Epidermal melanocyte (primary cell): ENCODE measurements at regions not wholly inside any gene's neighbourhood (a gene's known extent, or its start where the extent isn't known, plus 50 kb on each side); places are given as distances from the start of the nearest gene placed in this dataset.

ENCODE experiments used
- DNase-seq: peaks from one replicate; pipeline ENCODE4 v3.0.0; 2011; ENCODE audit warnings: low spot score; ENCODE audit not compliant: insufficient read length

DNA sequence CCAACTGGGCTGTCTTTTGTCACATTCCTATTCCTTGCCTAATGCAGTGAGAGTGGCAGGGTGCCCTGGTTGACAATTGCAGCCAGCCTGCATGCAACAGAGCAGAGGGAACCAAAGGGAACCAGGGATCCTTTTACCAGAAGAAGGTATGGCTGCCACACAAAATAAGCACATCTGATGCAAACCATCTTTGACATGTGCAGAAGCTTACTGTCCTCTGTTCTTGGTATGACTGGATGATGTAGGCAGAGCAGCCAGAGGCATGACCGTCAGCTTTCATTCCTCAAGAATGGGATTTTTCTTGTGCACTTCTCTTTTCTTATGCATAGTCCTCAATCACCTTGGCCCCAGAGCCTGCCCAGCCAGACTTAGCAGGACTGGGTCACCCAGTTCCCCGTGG, 116.1 kb downstream of the UQCRFS1 start:
- DNase-seq = no peak

DNA sequence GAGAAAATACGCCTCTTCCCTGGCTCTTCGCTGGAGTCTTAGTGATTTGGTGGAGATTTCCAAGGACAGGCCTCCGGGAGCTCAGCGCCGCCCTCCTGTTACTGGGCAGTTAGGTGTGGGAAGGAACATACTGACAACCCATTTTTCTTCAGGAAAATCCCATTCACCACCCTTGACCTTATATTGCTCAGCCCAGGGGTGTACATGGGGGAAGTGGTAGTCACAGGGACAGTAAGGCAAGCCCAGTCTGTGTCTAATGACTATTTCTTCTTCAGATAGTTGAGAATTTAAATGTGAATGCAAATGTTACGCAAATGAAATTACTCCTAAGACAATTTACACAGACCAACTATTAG, 119.4 kb downstream of the UQCRFS1 start:
- DNase-seq = no peak

DNA sequence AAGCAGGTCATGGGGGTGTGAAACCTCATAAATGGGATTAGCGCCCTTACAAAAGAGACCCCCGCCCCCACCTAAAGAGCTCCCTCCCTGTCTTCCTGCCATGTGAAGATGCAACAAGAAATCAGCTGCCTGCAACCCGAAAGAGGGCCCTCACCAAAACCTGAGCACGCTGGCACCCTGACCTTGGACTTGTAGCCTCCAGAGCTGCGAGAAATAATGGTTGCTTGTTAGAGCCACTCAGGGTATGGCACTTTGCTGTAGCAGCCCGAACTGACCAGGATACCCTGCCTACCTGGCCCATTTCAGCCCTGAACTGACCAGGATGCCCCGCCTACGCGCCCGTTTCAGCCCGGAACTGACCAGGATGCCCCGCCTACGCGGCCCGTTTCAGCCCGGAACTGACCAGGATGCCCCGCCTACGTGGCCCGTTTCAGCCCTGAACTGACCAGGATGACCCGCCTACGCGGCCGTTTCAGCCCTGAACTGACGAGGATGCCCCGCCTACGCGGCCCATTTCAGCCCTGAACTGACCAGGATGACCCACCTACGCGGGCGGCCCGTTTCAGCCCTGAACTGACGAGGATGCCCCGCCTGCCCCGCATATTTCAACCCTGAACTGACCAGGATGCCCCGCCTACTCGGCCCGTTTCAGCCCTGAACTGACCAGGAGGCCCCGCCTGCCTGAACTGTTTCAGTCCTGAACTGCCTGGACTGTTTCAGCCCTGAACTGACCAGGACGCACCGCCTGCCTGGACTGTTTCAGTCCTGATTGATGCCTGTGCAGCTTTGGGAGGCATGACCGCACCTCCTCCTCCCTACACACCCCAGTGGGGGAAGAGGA, 120.0 kb downstream of the UQCRFS1 start:
- no peak for DNase-seq

DNA sequence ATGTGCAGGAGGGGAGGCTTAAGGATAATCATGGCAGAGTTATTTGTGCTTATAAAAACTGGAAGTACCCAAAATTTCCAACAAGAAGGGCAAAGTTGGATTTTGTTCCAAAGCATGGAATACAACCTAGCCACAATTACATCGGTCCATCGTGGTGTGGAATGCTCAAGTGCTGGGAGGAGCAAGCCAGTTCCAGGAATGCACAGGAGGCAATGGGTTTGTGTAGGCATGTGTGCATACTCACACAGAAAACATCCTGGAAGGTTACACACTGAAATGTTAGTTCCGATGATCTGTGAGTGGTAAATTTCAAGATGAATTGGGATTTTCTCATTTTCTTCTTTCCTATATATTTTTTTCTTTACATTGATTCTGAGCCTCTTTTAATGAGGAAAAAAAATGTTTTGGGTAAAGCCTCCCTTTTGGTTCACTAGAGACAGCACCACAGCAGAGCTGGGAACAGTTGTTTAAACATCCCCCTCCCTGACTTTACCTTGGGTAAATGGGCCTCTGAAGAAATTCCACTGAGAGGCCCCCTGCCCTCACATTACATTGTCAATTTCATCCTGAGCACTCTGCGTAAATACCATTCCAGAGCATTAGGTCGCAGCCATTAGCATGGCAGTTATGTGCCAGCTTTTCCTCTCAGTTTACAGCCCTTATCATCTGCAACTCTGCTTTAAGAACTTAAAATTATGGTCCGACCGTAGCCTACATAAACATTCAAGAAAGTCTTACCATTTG, 122.0 kb downstream of the UQCRFS1 start:
- no peak for DNase-seq

DNA sequence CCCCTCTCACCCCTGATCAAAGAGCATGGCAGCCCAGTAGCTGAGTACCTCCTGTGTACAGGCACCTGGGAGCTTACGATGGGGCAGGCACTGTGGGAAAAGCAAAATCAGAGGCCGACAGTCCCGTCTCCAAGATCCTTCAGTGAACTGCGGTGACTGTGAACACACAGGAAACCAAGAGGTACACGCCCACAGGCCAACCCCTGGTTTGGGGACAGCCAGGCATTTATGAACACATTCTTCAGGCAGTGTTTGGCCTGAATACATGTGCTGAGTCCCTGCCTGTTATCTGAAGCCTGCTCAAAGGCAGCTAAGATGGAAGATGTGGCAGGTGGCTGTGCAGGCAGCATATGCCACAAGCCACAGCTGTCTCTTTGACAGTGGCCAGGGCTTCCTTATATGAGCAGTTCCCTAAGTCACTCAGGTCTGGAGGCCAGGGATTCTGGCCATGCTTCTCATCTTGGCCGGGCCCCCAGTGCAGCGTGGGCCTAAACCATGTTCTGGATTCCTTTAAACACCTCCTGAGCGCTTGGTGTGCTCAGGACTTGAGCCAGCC, 123.6 kb downstream of the UQCRFS1 start:
- DNase-seq = no peak

DNA sequence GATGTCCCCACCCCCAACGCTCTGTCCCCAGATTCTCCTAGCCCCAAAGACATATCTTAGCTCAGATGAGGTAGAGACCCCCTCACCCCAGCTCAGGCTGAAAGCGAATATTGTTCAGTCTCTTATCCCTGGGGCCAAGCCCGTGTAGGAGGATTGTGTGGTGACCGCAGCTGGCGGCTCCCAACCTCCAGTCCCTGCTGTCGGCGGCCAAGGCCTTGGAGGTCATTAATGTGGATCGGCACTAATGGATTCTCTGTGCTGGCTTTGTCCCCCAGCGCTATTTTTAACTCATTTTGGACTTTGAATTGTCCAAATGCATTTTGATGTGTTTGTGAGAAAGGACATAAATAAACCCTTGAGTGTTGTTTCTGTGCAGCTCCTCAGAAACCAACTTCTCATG, 124.2 kb downstream of the UQCRFS1 start:
- no peak for DNase-seq

DNA sequence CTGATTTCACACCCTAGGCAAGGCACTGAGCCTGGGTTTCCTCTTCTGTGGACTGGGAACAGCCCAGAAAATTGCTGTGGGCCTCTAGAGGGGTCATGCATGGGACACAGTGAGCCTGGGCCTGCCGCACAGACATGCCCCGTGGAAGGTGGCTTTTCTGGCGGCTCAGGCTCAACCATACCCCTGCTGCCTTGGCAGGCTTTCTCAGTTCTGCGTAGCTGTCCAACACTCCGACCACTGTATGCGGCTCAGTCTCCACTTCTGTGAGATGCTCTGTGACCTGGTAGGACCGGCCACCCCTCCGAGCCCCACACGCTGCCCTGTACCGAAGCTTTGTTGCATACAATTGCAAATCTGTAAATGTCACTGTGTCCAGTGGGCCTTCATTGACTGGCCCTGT, 126.3 kb downstream of the UQCRFS1 start:
- no peak for DNase-seq

DNA sequence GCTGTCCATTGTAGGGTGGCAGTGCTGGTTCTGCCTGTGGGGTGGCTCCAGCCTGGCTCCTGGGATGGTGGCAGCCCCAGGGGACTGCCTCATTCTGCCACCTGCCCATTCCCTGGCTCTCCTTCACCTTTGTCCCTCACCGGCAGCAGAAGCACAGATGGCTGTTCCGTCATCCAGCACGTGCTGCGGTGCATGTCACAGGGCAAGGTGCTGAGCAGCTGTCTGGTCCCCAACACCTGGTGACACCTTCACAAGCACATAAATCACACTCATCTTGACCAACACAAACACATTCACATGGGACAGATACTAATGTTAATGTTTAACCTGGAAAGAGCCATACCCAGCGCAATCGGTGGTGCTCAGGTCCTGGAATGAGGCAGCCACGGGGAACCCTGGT, 126.8 kb downstream of the UQCRFS1 start:
- no peak for DNase-seq

DNA sequence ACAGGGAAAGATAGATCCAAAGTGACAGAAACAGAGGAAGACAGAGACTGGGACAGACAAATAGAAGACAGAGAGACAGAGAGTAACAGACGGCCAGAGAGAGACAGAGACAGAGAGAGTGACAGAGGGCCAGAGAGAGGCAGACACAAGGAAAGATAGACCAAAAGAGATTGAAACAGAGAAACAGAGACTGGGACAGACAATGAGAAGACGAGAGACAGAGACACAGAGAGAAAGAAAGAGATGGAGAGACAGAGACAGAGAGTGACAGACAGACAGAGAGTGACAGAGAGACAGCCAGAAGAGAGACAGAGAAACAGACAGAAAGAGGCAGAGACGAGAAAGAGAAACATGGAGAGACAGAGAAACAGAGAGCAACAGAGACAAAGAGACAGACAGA, 127.3 kb downstream of the UQCRFS1 start:
- no peak for DNase-seq

DNA sequence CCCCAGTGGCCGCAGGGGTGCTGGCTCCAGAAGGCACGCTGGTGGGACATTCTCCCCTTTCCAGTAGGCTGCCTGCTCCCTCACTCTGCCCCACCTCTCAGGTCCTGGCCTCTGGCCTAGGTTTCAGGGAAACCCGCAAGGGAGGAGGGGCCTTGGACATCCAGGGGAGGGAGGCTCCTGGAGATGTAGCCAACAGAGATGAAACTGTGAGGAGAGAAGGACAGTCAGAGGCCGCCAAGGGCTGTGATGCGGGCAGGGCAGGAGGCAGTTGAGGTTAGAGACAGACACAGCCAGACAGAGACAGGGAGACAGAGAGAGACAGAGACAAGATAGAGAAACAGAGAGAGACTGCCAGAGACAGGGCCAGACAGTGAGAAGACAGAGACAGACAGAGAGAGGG, 127.7 kb downstream of the UQCRFS1 start:
- DNase-seq = no peak

DNA sequence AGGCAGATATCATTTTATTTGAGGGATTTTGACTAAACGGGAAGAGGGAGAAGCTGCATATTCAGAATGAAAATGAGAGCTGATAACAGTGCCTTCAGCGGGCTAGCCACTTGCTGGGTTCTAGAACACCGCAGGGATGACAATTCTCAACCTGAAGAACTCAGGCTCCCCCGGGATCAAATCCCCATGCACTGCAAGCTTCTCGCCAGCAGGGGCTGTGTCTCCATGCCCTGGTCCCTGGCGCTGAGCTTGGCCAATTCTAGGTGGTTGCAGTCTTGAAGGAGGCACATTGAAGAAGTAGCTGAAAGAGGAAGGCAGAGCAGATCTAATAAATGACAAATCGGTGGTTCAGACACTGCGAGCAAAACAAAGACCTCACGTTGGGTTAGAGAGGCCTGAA, 128.7 kb downstream of the UQCRFS1 start:
- no peak for DNase-seq

DNA sequence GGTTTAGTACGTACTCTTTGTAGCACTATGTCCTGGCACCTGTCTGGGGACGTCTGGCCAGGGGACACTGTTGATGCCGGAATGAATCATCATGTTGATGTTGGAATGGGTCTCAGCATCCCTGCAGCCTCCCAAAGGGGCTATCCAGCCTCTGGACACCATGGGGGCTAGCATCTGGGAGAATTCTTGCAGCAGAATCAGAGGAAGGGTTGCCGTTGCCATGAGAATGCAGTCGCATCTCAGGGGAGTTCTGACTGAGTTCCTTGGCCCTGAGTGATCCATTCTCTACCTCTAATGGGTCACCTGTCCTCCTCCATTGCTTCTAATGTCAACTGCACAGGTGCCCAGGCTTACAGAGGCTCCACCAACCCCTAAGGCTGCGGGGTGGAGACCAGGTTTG, 129.1 kb downstream of the UQCRFS1 start:
- no peak for DNase-seq

DNA sequence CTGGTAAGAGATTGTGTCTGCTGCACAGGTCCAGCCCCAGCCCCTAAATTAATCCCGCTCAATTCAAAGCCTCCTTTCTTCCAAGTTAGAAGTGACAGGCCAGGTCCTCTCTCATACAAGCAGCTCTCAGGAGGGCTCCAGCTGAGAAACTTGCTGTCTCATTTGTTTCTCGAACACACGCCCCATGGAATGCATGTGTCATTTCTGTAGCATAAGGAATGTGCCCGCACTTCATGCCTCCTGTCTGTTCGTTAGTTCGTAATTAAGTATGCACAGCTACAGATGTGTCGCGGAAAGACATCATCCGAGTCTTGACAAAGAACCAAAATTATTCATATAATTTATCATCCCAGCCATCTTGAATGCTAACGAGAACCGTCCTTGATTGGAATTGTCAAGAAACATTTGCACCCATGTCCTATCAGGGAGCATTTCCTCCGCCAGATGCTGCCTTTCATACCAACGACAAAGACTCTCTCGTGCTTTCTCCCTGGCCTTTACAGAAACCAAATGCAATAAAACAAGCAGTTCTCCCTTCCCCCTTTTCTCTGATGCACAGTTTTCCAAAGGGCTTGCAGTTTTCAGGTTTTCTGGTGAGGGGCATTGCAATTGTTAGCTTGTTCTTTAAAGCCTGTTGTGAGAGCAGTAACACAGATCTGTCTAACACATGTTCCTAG, 133.5 kb downstream of the UQCRFS1 start:
- DNase-seq = no peak

DNA sequence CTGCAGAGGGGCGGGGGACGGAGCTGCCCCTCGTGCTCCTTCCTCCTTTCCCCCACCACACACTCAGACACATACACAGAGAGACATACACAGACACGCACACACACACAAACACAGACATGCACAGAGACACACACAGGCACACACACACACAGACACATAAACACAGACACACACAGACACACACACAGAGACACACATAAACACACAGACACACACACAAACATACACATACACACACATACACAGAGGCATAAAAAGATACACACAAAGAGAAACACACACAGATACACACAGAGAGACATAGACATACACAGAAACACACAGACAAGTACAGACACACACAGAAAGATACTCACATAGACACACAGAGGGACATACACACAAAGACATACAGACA, 136.0 kb downstream of the UQCRFS1 start:
- no peak for DNase-seq

DNA sequence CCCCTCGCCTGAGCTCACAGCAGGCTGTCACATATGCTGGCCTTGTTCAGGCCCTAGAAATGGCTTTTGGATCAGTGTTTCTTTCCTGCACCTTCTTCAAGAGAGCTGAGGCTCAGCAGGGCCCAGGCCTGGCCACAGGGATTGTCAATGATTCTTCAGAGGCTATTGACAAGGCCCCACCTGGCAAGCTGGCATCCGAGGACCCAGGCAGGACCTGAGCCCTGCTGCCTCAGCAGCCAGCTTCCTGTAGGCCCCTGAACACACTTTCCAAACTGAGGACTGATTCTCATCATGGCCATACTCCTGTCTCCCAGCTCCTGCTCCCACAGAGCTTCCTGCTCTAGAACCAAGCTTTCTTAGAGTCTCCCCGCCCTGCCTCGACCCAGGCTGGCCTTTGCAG, 136.8 kb downstream of the UQCRFS1 start:
- DNase-seq = no peak

DNA sequence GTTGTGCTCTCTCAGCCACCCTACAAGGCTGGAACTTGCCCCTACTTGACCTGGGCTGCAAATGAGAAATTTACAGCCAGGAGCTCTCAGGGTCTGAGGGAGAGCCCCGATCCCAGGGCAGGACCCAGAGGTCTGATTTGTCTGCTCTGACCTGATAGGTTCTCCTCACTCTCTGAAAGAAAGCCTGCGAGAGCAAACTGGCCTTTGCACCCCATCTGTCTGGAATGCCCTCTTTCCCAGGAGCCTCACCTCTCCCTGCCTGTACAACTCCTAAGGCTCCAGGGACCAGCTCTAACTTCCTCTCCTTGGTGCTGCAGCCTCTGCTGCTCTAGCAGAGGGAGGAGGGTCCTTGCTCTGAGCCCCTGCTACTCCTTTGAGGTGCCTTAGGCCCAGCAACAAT, 137.8 kb downstream of the UQCRFS1 start:
- no peak for DNase-seq

DNA sequence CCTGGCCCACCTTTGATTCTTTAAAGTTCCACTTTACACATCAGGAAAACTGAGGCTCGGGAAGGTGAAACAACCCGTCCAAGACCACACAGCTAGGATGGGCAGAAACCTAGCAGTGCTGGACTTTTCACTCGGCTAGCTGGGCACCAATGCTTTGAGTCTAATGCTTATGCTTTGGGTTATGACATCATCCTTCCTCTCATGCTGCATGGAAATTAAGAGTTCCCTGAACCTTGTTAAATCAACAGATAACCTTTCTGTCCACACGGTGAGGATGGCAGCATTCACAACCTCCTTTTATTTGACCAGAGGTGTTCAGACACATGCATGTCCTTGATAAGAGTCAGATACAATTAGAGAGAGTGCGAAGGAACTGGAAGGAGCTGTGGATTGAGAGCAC, 138.4 kb downstream of the UQCRFS1 start:
- no peak for DNase-seq

DNA sequence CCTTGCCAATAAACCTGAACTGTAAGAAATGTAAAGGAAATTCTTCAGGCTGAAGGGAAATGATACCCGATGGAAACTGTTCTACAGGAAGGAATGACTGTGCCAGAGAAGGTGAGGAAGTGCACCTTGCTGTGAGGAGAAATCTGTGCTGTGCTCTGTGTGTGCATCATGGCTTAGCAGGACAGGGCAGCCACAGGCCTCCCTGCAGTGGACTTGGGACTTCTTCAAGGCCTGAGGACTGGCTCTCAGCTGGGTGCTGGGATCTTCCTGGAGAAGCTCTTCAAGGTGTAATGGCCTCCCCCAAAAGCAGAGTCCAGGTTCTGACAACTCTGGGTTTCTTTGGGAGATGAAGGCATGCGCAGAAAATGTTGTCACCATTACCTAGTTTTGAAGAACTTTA, 145.1 kb downstream of the UQCRFS1 start:
- no peak for DNase-seq

DNA sequence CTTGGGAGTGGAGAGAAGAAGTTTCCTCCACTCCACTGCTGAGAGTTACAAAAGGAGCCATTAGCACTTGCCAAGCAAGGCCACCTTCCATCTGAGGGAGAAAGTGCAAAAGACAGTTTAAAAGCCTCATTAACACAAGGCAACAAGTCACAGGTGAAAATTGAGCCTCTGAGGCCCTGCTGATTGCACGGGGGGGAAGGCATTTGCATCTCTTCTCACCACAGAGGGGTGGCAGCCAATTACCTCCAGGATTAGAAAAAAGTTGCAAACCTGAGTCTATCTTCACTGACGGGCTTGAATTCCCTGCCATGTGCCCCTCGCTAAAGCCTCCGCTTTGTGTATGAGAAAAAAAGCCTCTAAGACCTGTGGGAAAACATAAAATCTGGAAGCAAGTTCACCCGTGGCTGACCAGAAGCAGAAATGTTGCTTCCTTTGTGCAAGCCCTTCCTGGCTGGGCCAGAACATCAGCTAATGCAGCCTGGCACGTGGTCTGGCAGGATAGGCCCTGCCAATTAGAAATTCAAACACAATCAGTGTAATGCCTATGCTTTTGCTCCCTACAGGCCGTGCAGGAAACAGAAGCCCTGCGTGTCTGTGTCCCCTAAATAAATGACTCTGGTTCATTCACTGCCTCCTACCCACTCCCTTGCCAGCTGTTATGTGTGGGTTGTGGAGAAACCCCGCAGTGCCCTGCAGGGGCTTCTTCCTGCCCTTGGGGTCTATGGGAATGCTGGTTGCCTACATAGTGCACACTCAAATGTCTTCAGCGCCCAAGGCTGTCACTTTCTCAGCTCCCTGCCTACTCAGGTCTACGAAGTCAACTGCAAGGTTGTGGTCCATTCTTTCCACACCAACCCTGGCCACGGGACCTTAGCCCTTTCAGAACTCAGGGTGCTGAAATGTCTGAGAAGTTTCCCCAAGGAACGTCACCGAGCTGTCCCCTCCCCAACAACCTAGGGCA, 150.2 kb downstream of the UQCRFS1 start:
- DNase-seq = no peak

DNA sequence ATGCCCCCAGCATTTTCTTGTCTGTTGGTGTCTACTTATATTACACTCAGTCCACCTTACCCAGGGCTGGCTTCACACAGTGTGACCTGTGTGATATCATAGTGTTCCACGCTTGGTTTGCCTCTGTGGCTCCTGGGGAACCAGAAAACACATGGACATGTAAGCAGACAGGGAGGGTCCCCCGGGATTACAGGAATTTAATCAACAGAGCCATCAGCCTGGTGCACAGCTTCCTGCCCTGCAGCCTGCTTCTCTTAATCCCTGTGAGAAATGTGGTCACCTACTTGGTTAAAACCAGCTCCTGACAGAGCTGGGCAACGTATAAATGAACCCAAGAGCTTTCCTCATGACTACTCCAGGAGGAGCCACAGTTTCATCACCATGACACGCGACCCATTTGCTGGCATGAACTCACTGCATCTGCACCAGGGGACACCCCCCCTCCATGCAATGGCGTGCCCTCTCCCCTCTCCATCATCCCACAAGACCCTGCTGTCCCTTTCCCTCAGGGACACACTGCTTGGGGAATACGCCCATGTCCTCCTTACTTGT, 152.1 kb downstream of the UQCRFS1 start:
- DNase-seq = no peak

DNA sequence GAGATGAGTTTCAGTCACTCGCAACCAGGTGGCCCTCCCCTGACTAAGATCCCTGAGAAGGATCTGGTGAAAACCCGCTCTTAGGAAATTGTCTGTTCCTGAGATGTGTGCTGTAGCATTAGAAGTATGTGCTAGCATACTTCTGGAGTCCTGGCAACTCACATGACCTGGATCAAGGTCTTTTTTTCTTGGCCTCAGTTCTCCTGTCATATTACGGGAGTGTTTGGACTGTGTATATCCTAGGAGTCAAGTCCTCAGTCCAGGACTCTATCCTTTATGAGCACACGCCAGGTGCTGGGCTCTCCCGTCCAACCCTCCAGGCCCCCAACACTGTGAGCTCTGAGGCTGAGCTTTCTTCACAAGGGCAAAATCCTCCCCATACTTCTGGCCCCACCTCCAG, 156.4 kb downstream of the UQCRFS1 start:
- DNase-seq = no peak
